GM12878 (cell line): ENCODE measurements at regions not wholly inside any gene's neighbourhood (a gene's known extent, or its start where the extent isn't known, plus 50 kb on each side); places are given as distances from the start of the nearest gene placed in this dataset.

Source experiments
- ATAC-seq: fragments of 200-7000 bp; cut with Tn5 transposase; 3 replicates; pipeline ENCODE4 v1.9.1; 2020; ENCODE audit warnings: mild to moderate bottlenecking, moderate library complexity
- BruUV-seq: library from RNA; stranded (reverse); fragments of 400-500 nt; replicated peaks from 2 replicates; lab custom pipeline; 2021; lab: Mats Ljungman, UMichigan
- CTCF ChIA-PET: fragments of 300-600 bp; sonication (Branson Sonifier 250); formaldehyde crosslinking; extraction: SDS; loops from one replicate; lab custom pipeline; 2021; ENCODE audit warnings: inconsistent platforms; lab: Yijun Ruan, JAX
- POLR2A ChIA-PET: fragments of 350-600 bp; formaldehyde crosslinking; extraction: SDS; loops from one replicate; lab custom pipeline; 2021; ENCODE audit warnings: inconsistent platforms; lab: Charles Lee
- RAD21 ChIA-PET: fragments of 300-600 bp; sonication (Branson Sonifier 250); formaldehyde crosslinking; loops from one replicate; lab custom pipeline; 2023; ENCODE audit warnings: antibody characterized with exemption; ENCODE audit not compliant: unreplicated experiment; lab: Charles Lee
- SMC1A ChIA-PET: fragments of 300-600 bp; sonication (Branson Sonifier 250); formaldehyde crosslinking; loops from one replicate; lab custom pipeline; 2023; ENCODE audit not compliant: unreplicated experiment, uncharacterized antibody; lab: Charles Lee
- DNase-seq: peaks from one replicate; pipeline ENCODE4 v3.0.0-alpha.2; 2011; ENCODE audit warnings: low read depth, low spot score
- FAIRE-seq: peaks from 3 replicates; lab custom pipeline; 2011; peaks lifted over from hg19 to GRCh38; lab: Jason Lieb, UNC
- H2AFZ ChIP-seq: 2 replicates; pipeline ENCODE4 v1.6.0; 2011; ENCODE audit warnings: low read depth, low read length, control low read depth; ENCODE audit not compliant: control insufficient read depth
- H3K27ac ChIP-seq: 2 replicates; pipeline ENCODE4 v1.5.1; 2011; ENCODE audit warnings: control low read depth; ENCODE audit not compliant: control insufficient read depth, insufficient read depth
- H3K27me3 ChIP-seq, 2 experiments: replicated peaks in 1 of 2; 2 replicates each; pipeline versions ENCODE4 v1.6.0 to v1.6.1; 2011; ENCODE audit warnings: low read length in 1 of 2; ENCODE audit not compliant: control insufficient read depth in 2 of 2, insufficient read depth in 2 of 2
- H3K36me3 ChIP-seq, 2 experiments: 2 replicates each; pipeline ENCODE4 v1.5.1; 2011; ENCODE audit warnings: low read length in 1 of 2; ENCODE audit not compliant: control insufficient read depth in 2 of 2, insufficient read depth in 2 of 2
- H3K4me1 ChIP-seq: 2 replicates; pipeline ENCODE4 v1.6.1; 2011; ENCODE audit warnings: mild to moderate bottlenecking, low read length, moderate library complexity, mixed read lengths; ENCODE audit not compliant: control insufficient read depth, insufficient read depth
- H3K4me2 ChIP-seq: 2 replicates; pipeline ENCODE4 v1.6.0; 2011; ENCODE audit warnings: control low read depth; ENCODE audit not compliant: control insufficient read depth, insufficient read depth
- H3K4me3 ChIP-seq: fragments of 200-600 bp; sonication (generic); 2 replicates; pipeline ENCODE4 v1.5.1; 2016
- H3K79me2 ChIP-seq: 2 replicates; pipeline ENCODE4 v1.6.0; 2011; ENCODE audit warnings: low read length; ENCODE audit not compliant: control insufficient read depth, insufficient read depth
- H3K9ac ChIP-seq: 2 replicates; pipeline ENCODE4 v1.8.0; 2011; ENCODE audit warnings: low read length, control low read depth, mixed read lengths; ENCODE audit not compliant: control insufficient read depth, insufficient read depth
- H3K9me3 ChIP-seq: replicated peaks from 3 replicates; pipeline ENCODE4 v1.5.1; 2011; ENCODE audit warnings: mild to moderate bottlenecking, low read length; ENCODE audit not compliant: control insufficient read depth, insufficient read depth
- H4K20me1 ChIP-seq: 2 replicates; pipeline ENCODE4 v1.6.0; 2011; ENCODE audit not compliant: control insufficient read depth, insufficient read depth
- ASH2L ChIP-seq: fragments of 300-600, 200-600 bp; sonication (generic); IDR thresholded peaks from 2 replicates; pipeline ENCODE4 v1.6.1; 2017; ENCODE audit warnings: low read depth, mild to moderate bottlenecking, borderline replicate concordance
- CEBPB ChIP-seq, 2 experiments: fragments of 150-350 bp in 1 of 2; IDR thresholded peaks; 2 replicates each; pipeline ENCODE4 v1.6.1; 2012 to 2014; ENCODE audit warnings: low read depth in 2 of 2, low read length in 2 of 2, borderline replicate concordance in 1 of 2, inconsistent platforms in 1 of 2
- TARDBP ChIP-seq: IDR thresholded peaks from 2 replicates; pipeline ENCODE4 v1.6.1; 2016; ENCODE audit warnings: borderline replicate concordance
- TCF7 ChIP-seq: IDR thresholded peaks from 2 replicates; pipeline ENCODE4 v1.6.1; 2014; ENCODE audit warnings: antibody characterized with exemption, borderline replicate concordance
- WGBS: methylation state at CpG from one replicate; pipeline ENCODE4 v1.1.6; 2016; ENCODE audit warnings: low lambda C conversion rate; ENCODE audit not compliant: insufficient replicate concordance, insufficient coverage; ENCODE audit errors: missing lambda C conversion rate; 5-methylcytosine and 5-hydroxymethylcytosine counted together
- in situ Hi-C: fragments of 300-500 bp; cut with MboI; formaldehyde crosslinking; loops from 9 replicates; pipeline ENCODE4 v1.14.3; 2018; ENCODE audit warnings: mixed read lengths
- intact Hi-C: fragments of 100-400 bp; cut with micrococcal nuclease; formaldehyde crosslinking; loops from one replicate; pipeline ENCODE4 v1.14.2; 2022; ENCODE audit not compliant: unreplicated experiment
- TF ChIP-seq, protein P1 (sequence below): IDR thresholded peaks from 2 replicates; pipeline ENCODE4 v1.6.1; 2012; ENCODE audit warnings: improper control_type of control experiment, low read depth, low read length; ENCODE audit not compliant: insufficient replicate concordance
- TF ChIP-seq, protein P2 (sequence below): IDR thresholded peaks from 2 replicates; pipeline ENCODE4 v1.6.1; 2011; ENCODE audit warnings: borderline replicate concordance, low read depth, mild to moderate bottlenecking, moderate library complexity, mixed read lengths, low read length; ENCODE audit not compliant: insufficient read depth; ENCODE audit errors: extremely low read length
- TF ChIP-seq, protein P3 (sequence below): fragments of 450-650 bp; IDR thresholded peaks from 2 replicates; pipeline ENCODE4 v1.6.1; 2017; ENCODE audit warnings: borderline replicate concordance

DNA sequence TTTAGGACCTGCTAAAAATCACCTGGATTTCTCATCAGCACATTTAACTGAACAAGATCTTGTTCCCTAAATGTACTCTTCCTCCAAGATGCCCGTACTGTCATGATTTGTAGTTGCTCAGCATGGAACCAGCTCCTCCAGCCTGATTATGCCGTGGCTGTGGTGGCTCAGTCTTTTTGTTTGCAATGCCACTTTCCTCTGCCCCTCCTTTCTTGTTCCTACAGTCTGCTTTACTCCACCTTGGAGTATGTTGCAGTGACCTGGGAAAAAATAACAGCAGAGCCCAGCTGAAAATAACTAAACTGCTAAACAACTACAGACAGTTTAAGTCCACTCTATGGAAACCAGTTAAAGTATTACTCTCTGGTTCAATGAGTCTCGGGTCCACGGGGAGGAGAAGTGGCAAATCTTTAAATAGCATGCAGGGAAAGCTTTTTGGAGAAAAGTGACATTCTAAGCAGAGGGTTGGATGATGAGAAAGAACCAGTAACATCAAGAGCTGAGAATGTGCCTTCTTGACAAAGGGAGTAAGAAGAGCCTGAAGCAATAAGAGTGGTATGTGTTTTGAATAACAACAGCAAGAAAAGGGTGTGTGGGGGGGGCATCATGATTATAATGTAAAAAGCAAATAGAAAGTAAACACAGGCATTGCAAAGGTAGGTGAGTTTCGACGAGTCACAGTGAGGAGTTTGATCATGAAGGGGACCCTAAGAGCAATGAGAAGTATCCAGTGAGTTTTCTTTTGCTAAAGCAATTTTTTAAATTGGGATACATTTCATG lies 225.7 kb downstream of the TMX3 start:
- TF ChIP-seq, protein P1, sequence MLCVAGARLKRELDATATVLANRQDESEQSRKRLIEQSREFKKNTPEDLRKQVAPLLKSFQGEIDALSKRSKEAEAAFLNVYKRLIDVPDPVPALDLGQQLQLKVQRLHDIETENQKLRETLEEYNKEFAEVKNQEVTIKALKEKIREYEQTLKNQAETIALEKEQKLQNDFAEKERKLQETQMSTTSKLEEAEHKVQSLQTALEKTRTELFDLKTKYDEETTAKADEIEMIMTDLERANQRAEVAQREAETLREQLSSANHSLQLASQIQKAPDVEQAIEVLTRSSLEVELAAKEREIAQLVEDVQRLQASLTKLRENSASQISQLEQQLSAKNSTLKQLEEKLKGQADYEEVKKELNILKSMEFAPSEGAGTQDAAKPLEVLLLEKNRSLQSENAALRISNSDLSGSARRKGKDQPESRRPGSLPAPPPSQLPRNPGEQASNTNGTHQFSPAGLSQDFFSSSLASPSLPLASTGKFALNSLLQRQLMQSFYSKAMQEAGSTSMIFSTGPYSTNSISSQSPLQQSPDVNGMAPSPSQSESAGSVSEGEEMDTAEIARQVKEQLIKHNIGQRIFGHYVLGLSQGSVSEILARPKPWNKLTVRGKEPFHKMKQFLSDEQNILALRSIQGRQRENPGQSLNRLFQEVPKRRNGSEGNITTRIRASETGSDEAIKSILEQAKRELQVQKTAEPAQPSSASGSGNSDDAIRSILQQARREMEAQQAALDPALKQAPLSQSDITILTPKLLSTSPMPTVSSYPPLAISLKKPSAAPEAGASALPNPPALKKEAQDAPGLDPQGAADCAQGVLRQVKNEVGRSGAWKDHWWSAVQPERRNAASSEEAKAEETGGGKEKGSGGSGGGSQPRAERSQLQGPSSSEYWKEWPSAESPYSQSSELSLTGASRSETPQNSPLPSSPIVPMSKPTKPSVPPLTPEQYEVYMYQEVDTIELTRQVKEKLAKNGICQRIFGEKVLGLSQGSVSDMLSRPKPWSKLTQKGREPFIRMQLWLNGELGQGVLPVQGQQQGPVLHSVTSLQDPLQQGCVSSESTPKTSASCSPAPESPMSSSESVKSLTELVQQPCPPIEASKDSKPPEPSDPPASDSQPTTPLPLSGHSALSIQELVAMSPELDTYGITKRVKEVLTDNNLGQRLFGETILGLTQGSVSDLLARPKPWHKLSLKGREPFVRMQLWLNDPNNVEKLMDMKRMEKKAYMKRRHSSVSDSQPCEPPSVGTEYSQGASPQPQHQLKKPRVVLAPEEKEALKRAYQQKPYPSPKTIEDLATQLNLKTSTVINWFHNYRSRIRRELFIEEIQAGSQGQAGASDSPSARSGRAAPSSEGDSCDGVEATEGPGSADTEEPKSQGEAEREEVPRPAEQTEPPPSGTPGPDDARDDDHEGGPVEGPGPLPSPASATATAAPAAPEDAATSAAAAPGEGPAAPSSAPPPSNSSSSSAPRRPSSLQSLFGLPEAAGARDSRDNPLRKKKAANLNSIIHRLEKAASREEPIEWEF: no peak
- TF ChIP-seq, protein P2, sequence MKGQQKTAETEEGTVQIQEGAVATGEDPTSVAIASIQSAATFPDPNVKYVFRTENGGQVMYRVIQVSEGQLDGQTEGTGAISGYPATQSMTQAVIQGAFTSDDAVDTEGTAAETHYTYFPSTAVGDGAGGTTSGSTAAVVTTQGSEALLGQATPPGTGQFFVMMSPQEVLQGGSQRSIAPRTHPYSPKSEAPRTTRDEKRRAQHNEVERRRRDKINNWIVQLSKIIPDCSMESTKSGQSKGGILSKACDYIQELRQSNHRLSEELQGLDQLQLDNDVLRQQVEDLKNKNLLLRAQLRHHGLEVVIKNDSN: no peak
- TF ChIP-seq TCF7: no peak
- TF ChIP-seq, protein P3, sequence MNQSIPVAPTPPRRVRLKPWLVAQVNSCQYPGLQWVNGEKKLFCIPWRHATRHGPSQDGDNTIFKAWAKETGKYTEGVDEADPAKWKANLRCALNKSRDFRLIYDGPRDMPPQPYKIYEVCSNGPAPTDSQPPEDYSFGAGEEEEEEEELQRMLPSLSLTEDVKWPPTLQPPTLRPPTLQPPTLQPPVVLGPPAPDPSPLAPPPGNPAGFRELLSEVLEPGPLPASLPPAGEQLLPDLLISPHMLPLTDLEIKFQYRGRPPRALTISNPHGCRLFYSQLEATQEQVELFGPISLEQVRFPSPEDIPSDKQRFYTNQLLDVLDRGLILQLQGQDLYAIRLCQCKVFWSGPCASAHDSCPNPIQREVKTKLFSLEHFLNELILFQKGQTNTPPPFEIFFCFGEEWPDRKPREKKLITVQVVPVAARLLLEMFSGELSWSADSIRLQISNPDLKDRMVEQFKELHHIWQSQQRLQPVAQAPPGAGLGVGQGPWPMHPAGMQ: no peak
- no peak for TF ChIP-seq CEBPB (IDR thresholded peaks at IDR 0.05; ENCODE audit: borderline replicate concordance in 1 of 2, low read depth in 2 of 2, low read length in 2 of 2)
- TF ChIP-seq TARDBP: no peak
- no peak for TF ChIP-seq ASH2L
- Histone ChIP-seq H4K20me1 (no peaks in the 10 kb centered on the region), H3K4me3 (no peak overlapping the region), H3K36me3 (no peaks in the 10 kb centered on the region), H3K9ac (no peak overlapping the region), H3K27me3 (no peaks in the 10 kb centered on the region), H3K79me2 (no peaks in the 10 kb centered on the region), H3K27ac (no peak overlapping the region), H3K4me2 (no peak overlapping the region), H3K4me1 (no peaks in the 10 kb centered on the region), H2AFZ (no peak overlapping the region), H3K9me3 (no peaks in the 10 kb centered on the region)
- ATAC-seq: no peak
- no TSS peak for BruUV-seq
- no peak for DNase-seq
- RAD21 ChIA-PET: no interaction called here
- WGBS: 11% methylated on average over 6 of the region's 6 CpGs
- CTCF ChIA-PET: interaction anchor here (0.6 to 0.7 kb wide), 2 partner anchors 177 to 1274 kb away, joined by 3 to 4 read pairs; no protein-coding TSS in a partner anchor
- SMC1A ChIA-PET: interaction anchor here (0.5 to 0.6 kb wide), 2 partner anchors 26 to 1270 kb away, joined by 3 to 5 read pairs; no protein-coding TSS in a partner anchor
- intact Hi-C loops (no loop called here), in situ Hi-C loops (no loop called here)
- POLR2A ChIA-PET: no interaction called here
- no peak for FAIRE-seq
